T47D (cell line): ENCODE measurements at regions not wholly inside any gene's neighbourhood (a gene's known extent, or its start where the extent isn't known, plus 50 kb on each side); places are given as distances from the start of the nearest gene placed in this dataset.

Experiments
- DNase-seq, 2 experiments: peaks; one replicate each; pipeline versions ENCODE4 v3.0.0 to v3.0.0-alpha.2; 2011 to 2012; ENCODE audit warnings: low read depth in 1 of 2, low spot score in 1 of 2
- JUND ChIP-seq: IDR thresholded peaks from 2 replicates; pipeline ENCODE4 v1.6.1; 2012; ENCODE audit warnings: low read depth
- in situ Hi-C: cut with HindIII; loops from 2 replicates; pipeline ENCODE4 v1.10.0; 2016; ENCODE audit warnings: low sequenced_read_pairs, low pct_unique_long_range_greater_than_20kb

GRCh38 chr2:217075268-217076057 is 215.6 kb upstream of the TNP1 start:
- no peak for TF ChIP-seq JUND
- in situ Hi-C loops = no loop called here
- DNase-seq = no peak

- in situ Hi-C loops = no loop called here
- no peak for DNase-seq
- no peak for TF ChIP-seq JUND
These were observed 214.9 kb upstream of the TNP1 start for GRCh38 chr2:217074576-217075255.

GRCh38 chr2:217071416-217071815 is 211.6 kb upstream of the TNP1 start:
- DNase-seq = no peak
- in situ Hi-C loops = no loop called here
- no peak for TF ChIP-seq JUND

GRCh38 chr2:217070611-217071010 is 210.7 kb upstream of the TNP1 start:
- no peak for TF ChIP-seq JUND
- in situ Hi-C loops = no loop called here
- no peak for DNase-seq

- in situ Hi-C loops = no loop called here
- DNase-seq = no peak
- TF ChIP-seq JUND = no peak
These were observed 210.2 kb upstream of the TNP1 start for GRCh38 chr2:217070043-217070430.

GRCh38 chr2:217069263-217070042 is 209.6 kb upstream of the TNP1 start:
- TF ChIP-seq JUND = no peak
- DNase-seq = no peak
- in situ Hi-C loops = no loop called here

- no peak for TF ChIP-seq JUND
- in situ Hi-C loops = no loop called here
- no peak for DNase-seq
These were observed 208.9 kb upstream of the TNP1 start for GRCh38 chr2:217068677-217069250.

GRCh38 chr2:217067787-217068186 is 207.9 kb upstream of the TNP1 start:
- in situ Hi-C loops = no loop called here
- no peak for TF ChIP-seq JUND
- DNase-seq = no peak

GRCh38 chr2:217066510-217067270 is 206.8 kb upstream of the TNP1 start:
- in situ Hi-C loops = no loop called here
- no peak for DNase-seq
- TF ChIP-seq JUND = no peak

GRCh38 chr2:217065695-217066405 is 206.0 kb upstream of the TNP1 start:
- no peak for TF ChIP-seq JUND
- DNase-seq = peak in 1 of 2 experiments; percentile 44
- in situ Hi-C loops = no loop called here

- no peak for DNase-seq
- in situ Hi-C loops = no loop called here
- no peak for TF ChIP-seq JUND
These were observed 205.1 kb upstream of the TNP1 start for GRCh38 chr2:217065012-217065290.
